NCI-H1105 (cell line): ENCODE measurements at regions not wholly inside any gene's neighbourhood (a gene's known extent, or its start where the extent isn't known, plus 50 kb on each side); places are given as distances from the start of the nearest gene placed in this dataset.
"Not testable (repeated sequence)": the region's sequence is repeated elsewhere in the genome, so short reads cannot be mapped to it uniquely, and the experiment has no call there.

Experiments
- DNase-seq: peaks from one replicate; lab custom pipeline; 2025; lab: John Stamatoyannopoulos, UW

DNA sequence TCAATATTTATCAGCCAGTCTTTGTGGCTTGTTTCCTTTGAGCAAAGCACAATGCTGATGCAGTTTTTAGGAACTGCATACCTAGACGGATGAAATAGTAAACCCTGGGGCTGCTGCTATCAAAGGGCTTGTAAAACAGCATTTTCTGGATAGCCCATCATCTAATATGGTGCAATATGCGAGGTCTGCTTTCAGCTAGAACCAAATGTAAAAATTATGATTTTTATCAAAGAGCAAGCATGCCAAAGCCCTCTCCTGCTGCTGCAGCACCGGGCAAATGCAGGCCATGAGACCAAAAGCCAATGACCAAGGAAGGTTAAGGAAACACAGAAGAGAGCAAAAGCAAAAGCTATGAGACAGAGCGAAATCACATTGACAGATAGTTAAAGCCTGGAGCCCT lies 1000.4 kb downstream of the MAT2B start:
- no peak for DNase-seq

DNA sequence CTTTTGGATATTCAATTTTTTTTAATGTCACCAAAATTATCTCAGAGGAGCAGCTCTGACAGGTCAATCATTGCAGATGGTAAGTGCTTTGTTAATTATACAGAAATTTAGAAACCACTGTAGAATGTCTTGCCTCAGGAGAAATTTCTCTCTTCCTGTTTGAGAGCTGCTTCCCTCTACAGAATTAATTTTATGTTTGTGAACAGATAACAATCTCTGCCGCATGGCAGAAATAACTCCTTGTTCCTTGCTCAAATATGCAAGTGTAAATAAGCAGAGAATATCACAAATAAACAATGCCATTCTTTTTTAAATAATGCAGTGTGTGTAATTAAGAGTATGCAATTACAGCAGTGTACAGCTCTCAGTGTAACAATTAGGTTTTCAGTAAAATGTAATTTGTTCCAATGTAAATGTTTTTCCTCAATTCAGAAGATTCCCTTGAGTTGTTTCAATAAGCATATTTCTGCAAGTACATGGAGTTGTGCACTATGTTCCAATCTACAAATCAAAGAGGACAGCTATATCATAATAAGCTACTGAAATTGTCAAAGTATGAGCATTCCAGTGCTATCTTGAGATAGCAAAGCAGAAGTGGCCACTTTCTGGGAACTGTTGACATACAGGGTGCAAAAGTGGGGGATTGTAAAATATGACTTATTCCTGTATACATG lies 1012.8 kb downstream of the MAT2B start:
- no peak for DNase-seq

GRCh38 chr5:164518741-164519080 lies 1013.3 kb downstream of the MAT2B start:
- DNase-seq: no peak

DNA sequence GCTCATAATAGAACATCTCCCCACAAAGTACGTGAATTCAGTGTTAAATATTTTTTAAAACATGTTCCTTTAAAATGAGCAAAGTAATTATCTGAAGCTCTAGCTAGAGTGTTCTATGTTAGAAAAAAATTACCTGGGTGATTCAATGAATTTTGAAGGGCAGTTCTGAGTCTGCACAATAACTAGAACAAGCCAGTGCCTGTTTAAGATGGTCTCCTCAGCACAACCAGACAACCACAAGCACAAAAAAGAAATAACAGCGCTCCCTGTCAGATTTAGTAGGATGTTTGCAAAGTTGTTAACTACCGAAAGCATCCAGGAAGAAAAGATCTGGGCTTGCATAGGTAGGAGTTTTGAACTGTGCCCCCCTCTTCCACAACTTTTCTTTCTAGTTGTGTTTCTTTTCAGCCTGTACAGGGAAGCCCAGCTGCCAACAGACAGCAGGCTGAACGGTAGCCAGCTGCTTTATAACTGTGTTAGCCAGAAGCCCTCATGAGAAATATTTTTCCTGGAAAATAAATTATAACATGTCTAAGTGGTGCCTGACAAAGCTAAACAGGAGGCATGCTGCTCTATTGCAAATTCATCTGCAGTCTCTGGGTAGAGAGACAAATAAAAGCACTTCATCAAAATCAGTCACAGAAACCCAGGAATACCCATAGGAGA lies 1026.9 kb downstream of the MAT2B start:
- DNase-seq: no peak

DNA sequence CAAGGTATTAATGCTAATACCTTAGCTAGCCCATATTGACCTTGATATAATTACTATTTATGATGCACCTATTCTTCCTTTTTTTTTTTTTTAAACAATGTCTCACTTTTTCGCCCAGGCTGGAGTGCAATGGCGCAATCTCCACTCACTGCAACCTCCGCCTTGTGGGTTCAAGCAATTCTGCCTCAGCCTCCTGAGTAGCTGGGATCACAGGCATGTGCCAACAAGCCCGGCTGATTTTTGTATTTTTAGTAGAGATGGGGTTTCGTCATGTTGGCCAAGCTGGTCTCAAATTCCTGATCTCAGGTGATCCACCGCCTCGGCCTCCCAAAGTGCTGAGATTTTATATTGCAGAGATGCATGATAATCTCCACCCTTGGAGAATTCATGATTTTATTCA lies 1028.0 kb downstream of the MAT2B start:
- not testable (repeated sequence) for DNase-seq

GRCh38 chr5:164540174-164540573 lies 1034.8 kb downstream of the MAT2B start:
- DNase-seq: no peak

- DNase-seq: no peak
These were observed 1040.1 kb downstream of the MAT2B start for GRCh38 chr5:164545507-164545906.

GRCh38 chr5:164553851-164554250 lies 1048.4 kb downstream of the MAT2B start:
- no peak for DNase-seq

DNA sequence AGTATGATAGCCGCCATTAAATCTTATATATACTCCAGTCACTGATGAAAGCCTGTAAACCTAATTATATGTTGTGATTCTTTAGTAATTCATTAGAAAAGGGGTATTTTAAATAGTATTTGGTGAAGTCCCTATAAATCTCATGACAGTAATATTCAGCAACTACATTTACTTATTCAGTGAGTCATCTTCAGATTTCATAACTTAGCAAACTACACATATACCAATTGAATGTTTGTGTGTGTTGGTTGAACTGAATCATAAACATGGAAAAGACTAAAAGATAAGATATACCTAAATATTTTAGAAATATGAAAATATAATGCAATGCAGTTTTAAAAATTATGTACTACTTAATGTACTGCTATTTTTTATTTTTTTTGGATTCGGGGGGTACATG lies 1050.4 kb downstream of the MAT2B start:
- no peak for DNase-seq

DNA sequence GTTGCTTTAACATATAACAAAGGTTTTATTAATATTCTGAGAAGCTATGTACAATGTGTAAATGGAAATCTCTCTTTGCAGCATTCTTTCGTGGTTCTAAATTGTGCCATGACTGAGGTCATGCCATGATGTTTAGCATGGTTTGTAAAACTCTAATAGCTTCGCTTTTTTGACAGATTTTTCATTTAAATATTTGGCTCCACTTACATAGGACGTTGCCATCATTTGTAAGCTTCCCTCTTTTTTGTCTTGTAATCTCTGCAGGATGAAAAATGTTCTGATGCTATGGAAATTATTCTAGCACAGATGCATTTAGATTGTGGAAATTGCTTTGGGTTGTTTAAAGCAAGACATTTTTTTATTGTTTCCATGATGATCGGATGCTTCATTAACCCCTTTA lies 1054.8 kb downstream of the MAT2B start:
- no peak for DNase-seq

GRCh38 chr5:164561933-164562872 lies 1056.8 kb downstream of the MAT2B start:
- no peak for DNase-seq

DNA sequence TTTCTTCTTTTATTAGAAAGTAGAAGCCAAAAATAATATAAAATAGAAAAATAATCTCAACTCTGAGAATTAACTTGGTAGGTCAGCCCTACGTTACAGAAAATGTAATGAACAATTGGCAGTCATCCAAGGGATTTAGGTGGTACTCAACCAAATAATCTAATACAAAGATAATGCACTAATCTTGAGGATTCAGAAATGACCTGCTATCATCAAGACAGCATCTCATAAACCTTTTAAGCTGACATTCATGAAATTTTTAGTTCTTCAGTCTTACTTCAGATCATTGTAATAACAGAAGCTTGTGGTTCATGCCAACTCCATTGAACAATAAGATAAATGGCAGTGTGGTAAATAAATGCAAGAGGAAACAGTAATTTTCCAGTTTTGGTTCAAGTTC lies 1058.0 kb downstream of the MAT2B start:
- DNase-seq: no peak

DNA sequence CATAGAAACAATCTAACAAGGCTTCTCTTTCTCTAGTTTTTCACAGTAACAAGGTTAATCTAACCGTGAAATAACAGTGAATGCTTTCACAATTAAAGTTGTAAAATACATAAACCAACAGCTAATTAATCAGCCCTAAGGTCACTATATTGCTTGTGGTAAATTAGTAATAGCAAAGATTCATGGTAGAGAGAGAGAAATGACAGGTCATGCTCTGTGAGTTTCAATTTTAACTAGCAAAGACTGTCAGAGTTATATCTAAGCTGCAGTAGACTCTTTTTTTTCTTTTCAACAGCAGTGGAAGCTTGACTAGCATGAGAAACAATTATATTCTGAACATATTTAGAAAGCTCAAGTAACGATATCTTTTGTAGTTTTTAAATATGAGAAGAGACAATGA lies 1068.0 kb downstream of the MAT2B start:
- no peak for DNase-seq

DNA sequence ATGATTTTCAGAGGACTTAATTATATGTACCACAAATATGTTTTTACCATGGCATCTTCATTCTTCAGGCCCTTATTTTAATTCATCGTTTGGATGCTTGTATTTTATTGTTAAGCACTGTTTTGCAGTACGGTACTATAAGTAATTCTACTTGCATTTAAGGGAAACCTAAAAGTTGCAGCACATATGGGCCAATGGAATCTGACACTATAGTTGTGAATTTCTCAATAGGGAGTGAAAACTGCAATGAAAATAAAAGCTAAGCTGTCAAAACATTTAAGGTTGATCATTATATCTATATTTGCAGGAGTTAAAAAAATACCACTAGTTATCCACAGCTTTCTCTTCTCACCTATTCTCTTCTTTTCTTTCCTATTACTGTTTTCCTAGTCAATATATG lies 1071.8 kb downstream of the MAT2B start:
- no peak for DNase-seq

- no peak for DNase-seq
These were observed 1072.3 kb downstream of the MAT2B start for GRCh38 chr5:164577742-164578141.

- no peak for DNase-seq
These were observed 1073.0 kb downstream of the MAT2B start for GRCh38 chr5:164578401-164578800.

GRCh38 chr5:164578911-164579310 lies 1073.5 kb downstream of the MAT2B start:
- no peak for DNase-seq

- DNase-seq: no peak
These were observed 1074.7 kb downstream of the MAT2B start for GRCh38 chr5:164580155-164580554.

GRCh38 chr5:164581889-164582288 lies 1076.5 kb downstream of the MAT2B start:
- no peak for DNase-seq

DNA sequence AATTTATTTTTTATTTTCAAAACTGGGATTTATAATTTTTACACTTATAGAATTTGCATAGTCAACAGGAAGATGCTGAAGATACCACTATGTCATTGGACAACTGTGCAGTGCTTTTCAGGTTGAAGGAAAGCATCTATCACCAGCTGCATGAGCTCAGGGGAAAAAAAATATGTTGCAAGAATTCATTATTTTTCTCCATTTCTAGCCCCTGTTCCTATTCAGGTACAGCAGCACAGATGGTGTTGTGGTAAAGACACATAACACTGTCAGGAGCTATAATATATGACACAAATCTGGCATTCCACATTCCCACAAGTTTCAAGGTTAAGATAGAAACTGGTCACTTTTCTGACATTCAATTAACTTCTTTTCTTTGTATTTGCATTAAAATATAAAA lies 1088.6 kb downstream of the MAT2B start:
- DNase-seq: no peak

DNA sequence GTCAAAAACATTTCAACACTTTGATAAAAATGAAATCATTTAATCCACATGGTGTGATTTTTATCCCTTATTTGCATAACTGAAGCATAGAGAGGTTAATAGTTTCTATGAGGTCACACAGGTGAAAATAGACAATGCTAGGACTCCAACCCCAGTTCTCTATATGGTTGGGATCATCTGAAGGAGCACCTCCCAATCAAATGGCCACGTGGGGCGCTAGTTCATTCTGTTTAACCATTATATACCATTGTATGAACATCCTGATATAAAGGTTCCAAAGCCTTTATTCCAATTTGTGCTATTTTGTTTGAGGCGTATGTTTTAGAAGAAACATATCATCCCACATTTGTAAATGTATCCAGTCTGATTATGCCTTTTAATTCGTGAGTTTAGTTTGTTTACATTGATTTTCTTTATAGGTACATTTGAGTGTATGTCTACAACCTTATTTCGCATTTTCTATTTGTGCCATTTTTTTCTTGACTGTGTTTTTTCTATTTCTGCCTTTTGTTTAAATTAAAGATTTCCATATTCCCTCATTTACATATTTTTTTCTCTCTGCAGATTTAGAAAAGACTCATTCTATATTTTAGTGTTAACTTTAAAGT lies 1092.0 kb downstream of the MAT2B start:
- DNase-seq: no peak

- no peak for DNase-seq
These were observed 1094.9 kb downstream of the MAT2B start for GRCh38 chr5:164600274-164600673.
